Bronchial epithelial cell (primary cell): ENCODE measurements at regions not wholly inside any gene's neighbourhood (a gene's known extent, or its start where the extent isn't known, plus 50 kb on each side); places are given as distances from the start of the nearest gene placed in this dataset.

Experiments used
- DNase-seq: peaks from one replicate; pipeline ENCODE4 v3.0.0-alpha.2; 2010; ENCODE audit warnings: low read depth
- FAIRE-seq: peaks from 2 replicates; lab custom pipeline; 2011; peaks lifted over from hg19 to GRCh38; lab: Jason Lieb, UNC
- H3K27me3 ChIP-seq: 2 replicates; pipeline ENCODE4 v1.5.1; 2011; ENCODE audit warnings: low read length; ENCODE audit not compliant: control insufficient read depth, insufficient read depth
- H3K36me3 ChIP-seq: 2 replicates; pipeline ENCODE4 v1.5.1; 2011; ENCODE audit warnings: low read length; ENCODE audit not compliant: control insufficient read depth, insufficient read depth
- H3K4me3 ChIP-seq: 2 replicates; pipeline ENCODE4 v1.5.1; 2011; ENCODE audit warnings: mild to moderate bottlenecking, low read depth, low read length, control low read depth
- CTCF ChIP-seq: IDR thresholded peaks from 2 replicates; pipeline ENCODE4 v1.5.1; 2011; ENCODE audit warnings: mild to moderate bottlenecking, moderate library complexity, low read length, control low read depth, inconsistent platforms; ENCODE audit not compliant: insufficient read depth, severe bottlenecking

- H3K27me3 ChIP-seq, result no peaks in the 10 kb centered on the region
- no peak for TF ChIP-seq CTCF
- no peak overlapping the region for H3K4me3 ChIP-seq
- no peak for DNase-seq
- H3K36me3 ChIP-seq, result no peaks in the 10 kb centered on the region
- FAIRE-seq, result peak; percentile 70
Measured at GRCh38 chr7:46397591-46397990, 476.5 kb upstream of the IGFBP3 start.

GRCh38 chr7:46396481-46396880, 475.4 kb upstream of the IGFBP3 start:
- DNase-seq (no peak), FAIRE-seq (no peak)
- Histone ChIP-seq H3K4me3 (no peak overlapping the region), H3K27me3 (no peaks in the 10 kb centered on the region), H3K36me3 (no peaks in the 10 kb centered on the region)
- no peak for TF ChIP-seq CTCF

- FAIRE-seq (no peak), DNase-seq (no peak)
- no peaks in the 10 kb centered on the region for H3K36me3 ChIP-seq
- H3K4me3 ChIP-seq, result no peak overlapping the region
- TF ChIP-seq CTCF, result no peak
- H3K27me3 ChIP-seq, result no peaks in the 10 kb centered on the region
Measured at GRCh38 chr7:46393142-46393541, 472.1 kb upstream of the IGFBP3 start.

- peak; percentile 13 for FAIRE-seq
- no peak for TF ChIP-seq CTCF
- Histone ChIP-seq H3K27me3 (no peaks in the 10 kb centered on the region), H3K4me3 (no peak overlapping the region), H3K36me3 (no peaks in the 10 kb centered on the region)
- no peak for DNase-seq
Measured at GRCh38 chr7:46391231-46392201, 470.4 kb upstream of the IGFBP3 start.

- H3K4me3 ChIP-seq, result no peak overlapping the region
- H3K27me3 ChIP-seq, result no peaks in the 10 kb centered on the region
- no peak for DNase-seq
- TF ChIP-seq CTCF, result no peak
- H3K36me3 ChIP-seq, result no peaks in the 10 kb centered on the region
- no peak for FAIRE-seq
Measured at GRCh38 chr7:46390042-46390441, 469.0 kb upstream of the IGFBP3 start.
